ENCODE measurements at regions not wholly inside any gene's neighbourhood (a gene's known extent, or its start where the extent isn't known, plus 50 kb on each side); places are given as distances from the start of the nearest gene placed in this dataset.

DNA sequence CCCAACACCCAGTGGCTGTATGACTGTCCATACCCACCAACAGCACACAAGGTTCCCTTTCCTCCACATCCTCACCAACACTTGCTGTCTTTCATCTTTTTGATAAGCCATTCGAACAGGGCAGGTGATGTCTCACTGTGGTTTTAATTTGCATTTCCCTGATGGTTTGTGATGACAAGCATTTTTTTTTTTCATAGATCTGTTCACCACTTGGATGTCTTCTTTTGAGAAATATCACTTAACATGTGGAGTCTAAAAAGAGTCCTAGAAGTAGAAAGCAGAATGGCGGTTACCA lies 198.1 kb upstream of the DIO3 start:
- no peak for DNase-seq

DNA sequence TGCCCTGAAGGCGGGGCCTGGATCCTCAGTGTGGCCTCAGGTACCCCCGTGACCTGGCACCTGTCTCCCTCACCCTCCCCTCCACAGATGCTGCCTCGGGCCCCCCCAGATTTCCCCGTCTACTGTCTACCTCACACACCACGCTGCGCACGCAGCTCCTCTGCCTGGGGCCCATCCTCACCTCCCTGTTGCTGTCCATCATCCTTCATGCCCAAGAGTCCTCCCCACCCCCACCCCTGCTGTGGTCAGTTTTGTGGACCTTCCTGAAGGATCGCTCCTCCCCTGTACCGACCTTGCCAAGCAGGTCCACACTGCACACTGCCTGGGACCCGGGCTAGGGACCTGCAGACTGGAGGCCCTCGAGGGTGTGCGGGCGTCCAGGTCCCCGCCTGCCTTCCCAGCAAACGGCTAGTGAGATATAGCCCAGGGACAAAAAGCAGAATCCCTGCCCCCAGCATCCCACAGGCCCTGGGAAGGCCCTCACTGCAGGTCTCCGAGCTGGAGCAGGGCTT lies 197.4 kb upstream of the DIO3 start:
- DNase-seq: no peak

DNA sequence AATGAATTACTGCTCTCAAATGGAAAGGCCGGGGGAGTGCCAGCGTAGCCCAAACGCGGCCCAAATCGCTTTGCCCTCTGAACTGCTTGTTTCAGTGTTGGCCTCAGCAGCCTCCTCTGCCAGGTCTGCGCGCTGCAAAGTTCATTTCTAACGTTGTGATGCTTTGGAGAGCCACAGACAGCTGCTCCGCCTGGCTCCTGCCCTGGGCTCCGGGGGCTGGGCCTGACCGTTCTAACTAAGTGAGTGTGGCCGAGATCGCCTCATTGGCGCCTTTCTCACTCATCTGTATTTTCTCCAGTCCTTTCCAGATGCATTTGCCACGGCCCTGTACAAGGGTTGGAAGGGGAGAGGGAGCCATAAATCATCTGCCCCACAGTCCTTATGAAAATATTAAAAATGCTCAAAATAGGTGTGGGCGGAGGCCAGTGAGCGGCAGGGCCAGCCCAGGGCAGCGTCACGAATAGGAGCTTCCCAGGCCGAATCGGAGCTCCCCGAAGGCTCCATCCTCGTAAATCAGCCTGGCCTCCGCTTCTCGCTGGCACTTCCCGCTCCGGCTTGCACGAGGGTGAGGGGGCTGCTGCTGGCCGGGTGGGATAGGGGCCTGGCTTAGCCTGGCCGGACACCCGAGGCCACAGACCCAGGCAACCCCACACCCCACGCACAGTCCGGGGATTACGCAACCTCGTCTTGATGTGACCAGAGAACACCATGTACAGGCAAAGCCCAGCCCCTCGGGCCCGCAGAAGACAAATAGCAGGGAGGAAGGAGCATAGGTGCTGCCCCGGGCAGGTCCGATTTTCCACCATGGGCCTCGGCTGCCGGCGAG lies 196.6 kb upstream of the DIO3 start:
- no peak for DNase-seq

DNA sequence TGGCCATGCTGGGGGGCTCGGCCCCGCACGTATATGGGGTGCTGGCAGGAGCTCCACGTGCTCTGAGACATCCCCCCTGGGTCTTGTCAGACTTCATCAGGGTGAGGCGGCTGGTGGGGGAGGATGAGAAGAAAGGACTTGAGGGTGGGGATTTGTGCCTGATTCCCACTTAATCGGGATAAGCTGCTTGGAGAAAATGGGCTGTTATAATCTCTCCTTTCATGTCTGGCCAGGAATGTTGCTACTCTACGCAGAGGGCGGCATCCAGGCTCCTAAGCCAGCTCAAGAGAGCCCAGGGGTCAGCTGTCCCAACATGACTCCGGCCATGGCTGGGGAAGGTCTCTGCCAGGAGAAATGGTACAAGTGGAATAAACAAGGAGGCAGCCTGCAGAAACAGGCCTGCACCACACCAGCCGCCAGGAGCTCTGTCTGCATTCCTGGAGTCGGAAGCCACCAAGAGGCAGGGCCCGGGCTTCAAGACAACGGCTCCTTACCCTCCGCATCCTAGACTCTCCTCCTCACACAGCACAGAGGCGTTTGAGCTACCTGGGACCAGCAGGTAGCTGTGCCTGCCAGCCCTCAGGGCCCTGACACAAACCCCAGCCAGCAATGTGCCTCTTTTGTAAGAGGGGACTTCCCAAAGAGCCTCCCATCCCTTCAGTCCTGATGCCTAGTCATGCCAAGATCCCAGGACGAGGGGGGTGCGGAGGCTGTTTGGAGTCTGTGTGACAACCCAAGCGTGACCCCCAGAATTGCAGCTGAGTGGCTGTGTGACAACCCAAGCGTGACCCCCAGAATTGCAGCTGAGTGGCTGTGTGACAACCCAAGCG lies 195.8 kb upstream of the DIO3 start:
- no peak for DNase-seq

DNA sequence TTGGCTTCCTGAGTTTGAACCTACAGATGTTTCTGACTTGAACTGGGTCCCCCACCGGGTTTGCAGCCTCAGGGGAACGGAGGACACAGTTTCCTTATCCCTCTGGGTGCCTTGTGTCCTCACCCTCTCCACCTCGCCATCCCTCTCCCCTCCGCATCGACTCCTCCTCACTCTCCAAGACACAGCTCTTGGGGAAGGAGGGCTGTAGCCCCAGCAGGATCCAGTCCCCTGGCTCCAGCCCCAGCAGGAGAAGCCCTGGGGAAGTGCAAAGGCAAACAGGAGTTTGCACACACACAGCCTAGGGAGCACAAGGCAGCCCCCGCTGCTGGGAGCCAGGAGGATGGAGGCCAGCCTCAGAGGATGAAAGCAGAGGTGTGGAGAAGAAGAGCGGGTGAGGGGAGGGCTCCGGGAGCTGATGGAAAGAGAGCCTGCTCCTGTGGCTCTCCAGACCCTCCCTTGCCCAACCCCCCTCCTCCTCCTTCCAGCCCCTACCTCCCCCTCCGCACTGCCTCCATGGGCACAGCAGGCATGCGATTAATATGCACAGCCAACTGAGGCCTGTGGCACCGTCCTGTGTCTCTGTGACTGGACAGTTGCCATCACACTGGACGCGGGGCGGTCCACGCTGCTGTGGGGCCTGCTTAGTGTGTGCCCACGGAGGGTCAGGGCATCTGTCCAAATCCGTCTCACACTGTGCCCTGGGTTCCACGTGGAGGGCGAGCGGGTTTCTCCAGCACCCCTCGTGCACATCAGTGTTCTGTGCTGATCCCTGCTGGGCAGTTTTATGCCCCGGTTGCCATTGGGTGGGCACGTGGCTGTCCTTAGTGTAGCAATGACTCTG lies 193.7 kb upstream of the DIO3 start:
- DNase-seq: no peak

DNA sequence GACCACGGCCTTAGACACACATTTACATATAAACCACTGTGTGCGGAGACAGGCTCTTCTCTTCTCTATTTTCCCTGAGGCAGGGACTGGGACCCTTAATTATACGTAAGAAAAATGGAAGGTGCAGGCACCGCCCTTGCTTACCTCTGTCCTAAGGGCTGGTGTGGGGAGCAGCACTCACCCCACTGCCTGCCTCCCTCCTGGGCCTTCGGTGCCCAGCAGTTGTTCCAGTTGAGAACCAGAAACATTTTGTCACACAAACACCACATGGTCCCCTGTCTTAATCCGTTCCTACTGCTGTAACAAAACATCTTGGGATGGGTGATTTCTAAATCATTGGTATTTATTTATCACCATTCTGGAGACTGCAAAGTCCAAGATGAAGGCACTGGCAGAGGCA lies 192.7 kb upstream of the DIO3 start:
- no peak for DNase-seq

DNA sequence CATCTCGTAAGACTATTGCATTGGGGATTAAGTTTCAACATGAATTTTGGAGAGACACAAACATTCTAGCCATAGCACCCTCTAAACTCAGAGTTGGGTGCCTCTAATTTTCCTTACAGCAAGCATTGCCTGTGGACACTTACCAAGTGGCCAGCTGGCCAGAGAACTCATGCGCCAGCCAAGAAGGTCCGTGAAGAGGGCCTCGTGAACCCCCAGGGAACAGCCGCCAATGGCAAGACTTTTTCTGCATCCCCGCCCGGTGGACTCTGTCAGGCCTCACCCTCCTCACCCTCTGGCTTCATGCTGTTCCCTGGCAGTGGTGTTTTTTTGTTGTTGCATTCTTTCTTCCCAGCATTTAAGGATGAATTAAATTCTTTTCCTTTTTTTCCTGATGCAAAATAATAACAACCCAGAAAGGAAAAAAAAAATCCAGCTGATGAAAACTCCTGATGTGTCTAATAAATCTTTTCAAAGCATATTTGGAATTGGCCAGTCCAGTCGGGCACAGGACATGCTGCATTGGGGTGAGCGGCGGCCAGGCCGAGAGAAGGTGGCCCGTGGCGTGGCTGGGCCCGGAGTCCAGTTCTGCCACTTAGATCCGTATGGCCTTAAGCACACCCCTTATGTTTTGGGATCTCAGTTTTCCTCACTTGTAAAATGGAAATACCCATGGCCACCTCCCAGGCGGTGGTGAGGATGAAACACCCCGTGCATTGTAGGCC lies 191.9 kb upstream of the DIO3 start:
- DNase-seq: no peak

DNA sequence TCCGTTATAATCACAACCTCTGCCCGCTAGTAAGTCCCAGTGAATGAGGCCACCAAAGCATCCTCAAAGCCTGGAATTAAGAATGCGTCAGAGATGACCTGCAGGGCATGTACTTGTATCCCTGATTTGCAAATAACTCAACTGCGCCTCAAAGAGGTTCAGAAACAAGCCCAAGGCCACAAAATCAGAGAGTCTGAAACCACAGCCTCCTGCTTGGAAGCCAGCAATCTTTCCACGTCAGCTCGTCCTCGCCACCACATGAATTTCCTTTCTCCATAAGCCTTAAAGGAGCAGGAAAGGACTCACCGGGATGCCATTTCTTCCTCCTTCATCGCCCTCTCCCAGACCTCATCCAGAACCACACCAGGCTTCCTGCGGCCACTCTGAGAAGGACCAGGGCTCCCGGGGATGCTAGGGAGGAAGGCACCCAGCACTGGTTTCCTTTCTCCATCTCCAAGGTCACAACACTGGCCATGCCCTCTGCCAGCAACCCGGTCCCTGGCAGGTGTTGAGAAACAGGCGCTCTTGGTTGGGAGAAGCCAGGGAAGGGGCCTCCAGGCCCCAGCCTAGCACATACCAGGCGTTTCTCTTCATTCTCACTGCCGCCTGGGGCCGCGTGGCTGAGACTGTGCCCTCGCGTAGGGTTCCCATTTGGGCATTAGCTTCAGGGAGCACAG lies 191.2 kb upstream of the DIO3 start:
- DNase-seq: no peak

DNA sequence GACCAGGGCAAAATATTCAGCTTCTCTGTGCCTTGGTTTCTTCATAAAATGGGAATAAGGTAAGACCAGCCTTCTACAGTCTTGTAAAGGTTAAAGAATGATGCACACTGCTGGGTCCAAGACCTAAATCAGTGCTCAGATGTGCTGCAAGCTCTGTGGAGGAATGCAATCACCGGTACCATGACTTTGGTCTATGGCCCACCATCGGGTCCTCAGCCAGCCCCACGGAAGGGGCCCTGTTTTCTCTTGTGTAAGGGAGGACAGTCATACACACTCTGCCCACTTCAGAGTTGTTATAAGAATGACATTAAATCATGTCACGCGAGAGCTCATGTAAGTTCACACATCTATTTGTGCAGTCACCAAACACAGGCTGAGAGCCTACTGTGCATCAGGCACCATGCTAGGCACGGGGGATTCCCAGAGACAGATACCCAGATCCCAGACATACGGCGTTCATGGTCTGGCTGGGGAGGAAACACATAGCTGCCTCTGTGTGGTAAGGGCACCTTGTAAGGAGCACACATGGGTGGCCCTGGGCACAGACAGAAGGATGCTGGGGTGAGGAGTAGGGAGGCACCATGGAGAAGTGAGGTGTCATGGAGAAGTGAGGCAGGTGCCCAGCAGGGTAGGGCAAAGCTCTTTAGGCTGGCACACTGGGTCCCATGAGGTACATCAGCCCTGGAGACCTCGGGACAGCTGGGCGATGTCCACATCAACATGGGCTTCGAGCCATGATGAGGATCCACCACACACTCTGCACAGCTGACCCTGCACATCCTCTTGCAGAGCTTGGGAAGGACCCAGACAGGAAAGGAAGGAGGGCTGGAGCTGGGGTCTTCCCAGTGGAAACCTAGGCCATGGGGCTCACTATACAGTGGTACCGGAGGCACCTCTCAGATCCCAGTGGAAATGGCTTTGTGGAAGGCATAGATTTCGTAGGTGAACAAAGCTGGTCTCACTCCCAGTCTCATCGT lies 190.4 kb upstream of the DIO3 start:
- DNase-seq: no peak

DNA sequence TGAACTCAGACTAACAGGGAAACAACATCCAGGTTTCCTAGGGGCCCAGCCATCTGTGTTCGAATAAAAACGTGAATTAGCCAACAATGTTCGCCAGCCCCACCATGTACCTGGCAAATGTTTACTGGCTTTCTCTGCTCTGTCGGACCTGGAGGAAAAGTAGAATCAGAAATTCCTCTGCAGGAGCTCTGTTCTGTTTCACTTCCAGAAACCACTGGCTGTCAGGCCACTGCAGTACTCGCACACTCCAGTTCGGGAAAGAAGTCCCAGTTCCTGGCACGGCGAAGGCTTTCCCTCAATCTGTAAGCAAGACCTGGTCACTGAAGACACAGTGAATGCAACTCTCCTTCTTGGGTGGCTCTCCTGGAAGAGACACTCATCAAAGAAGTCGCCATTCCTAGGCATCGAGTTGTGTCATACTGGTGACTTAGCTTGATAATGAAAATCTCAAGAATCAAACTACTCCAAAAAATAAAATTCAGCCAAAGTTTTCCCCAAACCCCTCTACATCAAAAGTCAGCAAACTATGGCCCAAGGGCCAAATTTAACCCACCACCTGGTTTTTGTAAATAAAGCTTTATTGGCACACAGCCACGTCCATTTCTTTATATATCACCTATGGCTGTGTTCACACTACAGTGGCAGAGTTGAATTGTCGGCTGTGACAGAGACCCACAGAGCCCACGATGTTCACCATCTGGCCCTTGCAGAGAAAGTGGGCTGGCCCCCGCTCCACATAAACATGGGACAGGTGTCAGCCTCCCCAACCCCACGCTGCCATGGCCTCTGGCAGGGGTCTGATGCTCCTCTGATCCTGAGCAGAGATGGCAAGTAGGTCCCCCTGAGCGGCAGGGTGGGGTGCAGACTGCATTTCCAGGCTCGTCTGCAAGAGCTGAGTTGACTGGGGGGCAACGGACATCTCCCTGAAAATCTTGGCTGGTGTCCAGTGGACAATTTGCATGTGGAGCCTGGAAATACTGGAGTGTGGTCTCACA lies 189.2 kb upstream of the DIO3 start:
- DNase-seq: no peak

DNA sequence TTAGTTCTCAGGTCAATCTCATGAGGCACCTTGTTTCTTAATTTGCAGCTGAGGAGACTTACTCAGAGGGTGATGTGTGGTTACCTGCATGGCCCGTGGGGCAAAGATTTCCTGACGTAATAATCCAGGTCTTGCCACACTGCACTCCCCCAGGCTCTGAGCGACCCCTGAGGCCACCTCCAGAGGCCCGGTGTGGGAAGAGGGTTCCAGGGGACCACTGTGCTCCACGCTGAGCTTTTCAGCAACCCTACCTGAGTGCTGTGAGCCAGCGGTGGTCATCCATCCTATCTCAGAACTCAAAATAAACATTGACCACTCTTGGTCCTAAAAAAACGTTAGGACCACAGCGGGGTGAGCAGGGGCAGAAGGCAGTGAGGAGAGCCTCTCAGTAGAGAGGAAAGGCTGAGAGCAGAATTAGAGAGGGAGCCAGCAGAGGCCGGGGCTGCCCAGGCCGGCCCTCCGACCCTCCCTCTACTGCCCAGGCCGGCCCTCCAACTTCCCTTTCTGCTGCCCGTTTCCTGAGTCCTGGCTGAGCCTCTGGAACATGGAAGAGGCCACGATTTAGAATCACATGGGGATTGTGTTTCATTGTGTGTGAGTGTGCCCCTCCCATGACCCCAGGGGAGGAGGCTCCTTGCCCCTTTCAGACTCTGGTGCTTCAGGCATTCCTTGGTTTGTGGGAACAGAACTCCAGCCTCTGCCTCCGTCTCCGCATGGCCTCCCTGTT lies 188.2 kb upstream of the DIO3 start:
- no peak for DNase-seq

DNA sequence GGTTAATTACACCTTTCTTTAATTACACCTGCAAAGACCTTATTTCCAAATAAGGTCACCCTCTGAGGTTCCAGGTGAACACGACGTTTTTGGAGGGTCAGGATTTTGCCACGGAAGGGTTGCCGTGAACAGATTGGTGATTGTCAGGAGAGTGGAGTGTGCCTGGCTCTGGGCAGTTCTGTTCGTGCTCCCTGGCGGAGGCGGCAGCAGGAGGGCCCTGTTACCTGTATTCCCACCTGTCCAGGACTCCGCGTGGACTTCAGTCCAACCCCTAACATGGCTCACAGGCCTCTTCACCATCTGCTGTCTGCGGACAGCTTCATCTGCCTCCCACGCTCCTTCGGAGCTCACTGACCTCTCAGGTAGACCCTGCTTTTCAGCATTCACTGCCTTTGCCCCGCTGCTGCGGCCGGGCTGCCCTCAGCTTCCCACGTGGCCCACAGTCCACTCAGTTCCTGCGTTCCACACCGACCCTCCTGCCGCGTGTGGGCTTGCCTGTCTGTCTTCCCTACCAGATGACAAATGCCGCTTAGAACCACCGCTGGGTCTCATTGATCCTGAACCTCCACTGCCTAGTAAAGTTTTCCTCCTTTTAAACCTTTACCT lies 187.5 kb upstream of the DIO3 start:
- DNase-seq: no peak

DNA sequence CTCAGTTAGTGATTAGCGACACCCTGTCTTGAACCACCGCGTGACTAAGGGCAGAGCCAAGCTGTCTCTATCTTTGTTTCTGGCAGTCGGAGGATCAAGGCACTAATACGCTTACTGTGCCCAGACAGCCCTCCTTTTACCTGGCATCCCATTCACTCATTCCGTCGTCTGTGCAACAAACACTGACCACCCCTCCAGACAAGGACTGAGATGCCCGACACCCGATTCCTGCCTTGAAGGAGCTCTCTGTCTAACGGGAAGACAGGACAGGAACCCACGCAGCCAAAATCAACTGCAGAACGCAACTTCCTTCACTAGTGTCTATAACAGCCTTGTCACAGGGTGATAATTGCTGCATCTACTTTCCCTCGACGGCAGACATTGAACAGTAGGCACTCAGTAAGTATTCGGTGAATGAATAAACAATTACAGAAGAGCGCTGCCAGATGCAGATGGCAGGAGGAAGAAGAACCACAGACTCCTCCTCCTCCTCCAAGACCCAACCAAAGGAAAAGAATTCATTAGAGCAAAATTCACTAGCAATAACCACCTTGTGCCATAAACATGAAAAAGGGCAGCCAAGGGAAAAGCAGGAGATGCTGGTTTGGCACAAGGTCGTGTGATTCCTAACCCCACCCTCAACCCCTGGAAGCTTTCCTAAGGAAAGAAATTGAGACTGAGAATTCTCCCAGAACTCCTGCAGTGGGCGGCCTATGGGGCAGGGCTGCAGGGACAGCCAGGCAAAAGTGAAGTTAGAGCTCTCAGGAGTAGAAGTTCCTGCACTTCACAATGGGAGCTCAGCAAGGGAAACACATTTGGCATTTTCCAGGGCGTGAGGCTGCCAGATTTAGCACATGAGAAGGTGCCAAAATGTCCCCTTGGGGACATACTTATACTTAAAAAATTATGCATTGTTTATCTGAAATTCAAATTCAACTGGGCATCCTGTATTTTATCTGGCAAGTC lies 186.6 kb upstream of the DIO3 start:
- no peak for DNase-seq

DNA sequence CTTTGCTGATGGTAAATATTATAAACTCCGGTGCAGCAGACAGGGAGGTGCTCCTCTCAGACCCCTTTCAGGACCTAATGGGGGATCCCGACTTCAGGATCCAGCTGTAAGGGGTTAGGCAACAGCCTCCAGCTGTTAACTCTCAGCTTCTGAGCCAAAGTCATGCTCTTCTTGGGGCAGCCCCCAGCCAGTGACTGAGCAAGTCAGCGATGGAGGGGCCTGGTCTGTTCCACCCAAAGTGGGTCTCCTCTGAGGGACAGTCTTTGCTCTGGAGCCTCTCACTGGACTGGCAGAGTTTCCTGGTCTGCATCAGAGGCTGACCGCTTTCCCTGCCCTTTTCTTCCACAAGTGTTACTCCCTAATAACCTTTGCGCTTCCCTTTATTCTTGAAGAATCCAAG lies 184.2 kb upstream of the DIO3 start:
- DNase-seq: no peak

DNA sequence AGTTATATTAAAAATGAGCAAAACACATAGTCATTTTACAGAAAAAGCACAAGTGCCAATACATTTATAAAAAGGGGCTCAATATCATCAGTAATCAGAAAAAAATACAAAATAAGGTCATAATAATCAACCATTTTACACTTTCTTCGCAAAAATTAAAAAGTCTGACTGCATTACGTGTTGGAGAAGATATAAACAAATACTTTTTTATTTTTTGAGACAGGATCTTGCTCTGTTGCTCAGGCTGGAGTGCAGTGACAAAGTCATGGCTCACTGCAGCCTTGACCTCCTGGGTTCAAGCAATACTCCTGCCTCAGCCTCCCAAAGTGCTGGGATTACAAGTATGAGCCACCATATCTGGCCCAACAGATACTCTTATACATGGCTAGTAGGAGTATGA lies 181.5 kb upstream of the DIO3 start:
- DNase-seq: no peak

DNA sequence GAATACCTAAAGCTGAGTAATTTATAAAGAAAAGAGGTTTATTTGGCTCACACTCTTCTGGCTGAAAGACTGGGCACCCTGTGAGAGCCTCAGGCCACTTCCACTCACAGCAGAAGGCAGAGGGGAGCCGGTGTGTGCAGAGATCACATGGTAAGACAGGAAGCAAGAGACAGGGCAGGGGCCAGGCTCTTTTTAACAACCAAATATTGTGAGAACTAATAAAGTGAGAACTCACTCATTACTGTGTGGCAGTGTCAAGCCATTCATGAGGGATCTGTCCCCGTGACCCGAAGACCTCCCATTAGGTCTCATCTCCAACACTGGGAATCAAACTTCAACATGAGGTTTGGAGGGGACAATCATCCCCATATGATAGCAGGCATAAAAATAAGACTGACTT lies 180.8 kb upstream of the DIO3 start:
- no peak for DNase-seq

DNA sequence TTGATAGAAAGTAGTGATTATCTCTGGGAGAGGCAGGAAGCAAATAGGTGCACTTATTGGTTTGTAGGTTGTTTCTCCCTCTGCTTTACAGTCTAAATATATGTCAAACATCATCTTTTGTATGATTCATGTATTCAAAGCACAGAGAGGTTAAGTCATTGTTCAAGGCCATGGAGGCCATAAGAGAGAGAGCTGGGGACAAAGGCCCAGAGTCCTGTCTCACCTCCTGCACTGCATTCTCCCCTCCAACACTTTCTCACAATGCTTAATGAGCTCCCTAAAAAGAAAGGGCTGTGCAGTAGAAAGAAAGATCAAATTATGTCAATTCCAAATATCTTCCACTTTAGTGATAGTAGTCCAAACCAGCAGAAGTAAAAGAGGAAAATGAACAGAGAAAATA lies 180.4 kb upstream of the DIO3 start:
- DNase-seq: no peak

Data from activated CD4-positive, alpha-beta T cell treated with anti-CD3 and anti-CD28 coated beads for 1 hour (primary cell).